ENCODE measurements at regions not wholly inside any gene's neighbourhood (a gene's known extent, or its start where the extent isn't known, plus 50 kb on each side); places are given as distances from the start of the nearest gene placed in this dataset.

DNA sequence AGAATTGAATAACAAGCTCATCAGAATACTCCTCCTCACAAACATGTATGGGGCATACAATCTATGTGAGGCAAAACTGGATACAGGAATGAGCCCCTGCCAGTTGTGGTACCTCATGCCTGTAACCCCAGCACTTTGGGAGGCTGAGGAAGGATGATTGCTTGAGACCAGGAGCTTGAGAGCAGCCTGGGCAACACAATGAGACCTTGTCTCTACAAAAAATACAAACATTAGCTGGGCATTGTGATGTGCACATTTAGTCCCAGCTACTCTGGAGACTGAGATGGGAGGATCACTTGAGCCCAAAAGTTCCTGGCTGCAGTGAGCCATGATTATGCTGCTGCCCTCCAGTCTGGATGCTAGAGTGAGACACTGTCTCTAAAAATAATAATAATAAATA lies 611.0 kb downstream of the NLGN4X start:
- no peak for TF ChIP-seq CTCF (IDR thresholded peaks at IDR 0.05 in 2 of 3, conservative IDR thresholded peaks at IDR 0.05 in 1 of 3; ENCODE audit: insufficient read depth in 2 of 3, low read depth in 1 of 3, low read length in 3 of 3)
- TF ChIP-seq ZNF644 (tag; IDR thresholded peaks at IDR 0.05; ENCODE audit: low read depth): no peak
- no peak for TF ChIP-seq ELK3 (CRISPR knock-in tag; IDR thresholded peaks at IDR 0.05)
- TF ChIP-seq SMC3 (conservative IDR thresholded peaks at IDR 0.05; ENCODE audit: insufficient read depth, low read depth, low read length): no peak
- TF ChIP-seq, protein P1, sequence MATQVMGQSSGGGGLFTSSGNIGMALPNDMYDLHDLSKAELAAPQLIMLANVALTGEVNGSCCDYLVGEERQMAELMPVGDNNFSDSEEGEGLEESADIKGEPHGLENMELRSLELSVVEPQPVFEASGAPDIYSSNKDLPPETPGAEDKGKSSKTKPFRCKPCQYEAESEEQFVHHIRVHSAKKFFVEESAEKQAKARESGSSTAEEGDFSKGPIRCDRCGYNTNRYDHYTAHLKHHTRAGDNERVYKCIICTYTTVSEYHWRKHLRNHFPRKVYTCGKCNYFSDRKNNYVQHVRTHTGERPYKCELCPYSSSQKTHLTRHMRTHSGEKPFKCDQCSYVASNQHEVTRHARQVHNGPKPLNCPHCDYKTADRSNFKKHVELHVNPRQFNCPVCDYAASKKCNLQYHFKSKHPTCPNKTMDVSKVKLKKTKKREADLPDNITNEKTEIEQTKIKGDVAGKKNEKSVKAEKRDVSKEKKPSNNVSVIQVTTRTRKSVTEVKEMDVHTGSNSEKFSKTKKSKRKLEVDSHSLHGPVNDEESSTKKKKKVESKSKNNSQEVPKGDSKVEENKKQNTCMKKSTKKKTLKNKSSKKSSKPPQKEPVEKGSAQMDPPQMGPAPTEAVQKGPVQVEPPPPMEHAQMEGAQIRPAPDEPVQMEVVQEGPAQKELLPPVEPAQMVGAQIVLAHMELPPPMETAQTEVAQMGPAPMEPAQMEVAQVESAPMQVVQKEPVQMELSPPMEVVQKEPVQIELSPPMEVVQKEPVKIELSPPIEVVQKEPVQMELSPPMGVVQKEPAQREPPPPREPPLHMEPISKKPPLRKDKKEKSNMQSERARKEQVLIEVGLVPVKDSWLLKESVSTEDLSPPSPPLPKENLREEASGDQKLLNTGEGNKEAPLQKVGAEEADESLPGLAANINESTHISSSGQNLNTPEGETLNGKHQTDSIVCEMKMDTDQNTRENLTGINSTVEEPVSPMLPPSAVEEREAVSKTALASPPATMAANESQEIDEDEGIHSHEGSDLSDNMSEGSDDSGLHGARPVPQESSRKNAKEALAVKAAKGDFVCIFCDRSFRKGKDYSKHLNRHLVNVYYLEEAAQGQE (IDR thresholded peaks at IDR 0.05; ENCODE audit: borderline replicate concordance): no peak
- TF ChIP-seq, protein P1 (CRISPR knock-in tag; IDR thresholded peaks at IDR 0.05; ENCODE audit: low read depth): no peak
- TF ChIP-seq TOE1 (IDR thresholded peaks at IDR 0.05; ENCODE audit: borderline replicate concordance): no peak
- no peak for TF ChIP-seq TOE1 (CRISPR knock-in tag; IDR thresholded peaks at IDR 0.05; ENCODE audit: borderline replicate concordance, low read depth)
- no peak for TF ChIP-seq BRCA1 (IDR thresholded peaks at IDR 0.05)
- TF ChIP-seq BRCA1 (CRISPR knock-in tag; IDR thresholded peaks at IDR 0.05): no peak
- TF ChIP-seq STAT5B (CRISPR knock-in tag; IDR thresholded peaks at IDR 0.05): no peak
- TF ChIP-seq, protein P2, sequence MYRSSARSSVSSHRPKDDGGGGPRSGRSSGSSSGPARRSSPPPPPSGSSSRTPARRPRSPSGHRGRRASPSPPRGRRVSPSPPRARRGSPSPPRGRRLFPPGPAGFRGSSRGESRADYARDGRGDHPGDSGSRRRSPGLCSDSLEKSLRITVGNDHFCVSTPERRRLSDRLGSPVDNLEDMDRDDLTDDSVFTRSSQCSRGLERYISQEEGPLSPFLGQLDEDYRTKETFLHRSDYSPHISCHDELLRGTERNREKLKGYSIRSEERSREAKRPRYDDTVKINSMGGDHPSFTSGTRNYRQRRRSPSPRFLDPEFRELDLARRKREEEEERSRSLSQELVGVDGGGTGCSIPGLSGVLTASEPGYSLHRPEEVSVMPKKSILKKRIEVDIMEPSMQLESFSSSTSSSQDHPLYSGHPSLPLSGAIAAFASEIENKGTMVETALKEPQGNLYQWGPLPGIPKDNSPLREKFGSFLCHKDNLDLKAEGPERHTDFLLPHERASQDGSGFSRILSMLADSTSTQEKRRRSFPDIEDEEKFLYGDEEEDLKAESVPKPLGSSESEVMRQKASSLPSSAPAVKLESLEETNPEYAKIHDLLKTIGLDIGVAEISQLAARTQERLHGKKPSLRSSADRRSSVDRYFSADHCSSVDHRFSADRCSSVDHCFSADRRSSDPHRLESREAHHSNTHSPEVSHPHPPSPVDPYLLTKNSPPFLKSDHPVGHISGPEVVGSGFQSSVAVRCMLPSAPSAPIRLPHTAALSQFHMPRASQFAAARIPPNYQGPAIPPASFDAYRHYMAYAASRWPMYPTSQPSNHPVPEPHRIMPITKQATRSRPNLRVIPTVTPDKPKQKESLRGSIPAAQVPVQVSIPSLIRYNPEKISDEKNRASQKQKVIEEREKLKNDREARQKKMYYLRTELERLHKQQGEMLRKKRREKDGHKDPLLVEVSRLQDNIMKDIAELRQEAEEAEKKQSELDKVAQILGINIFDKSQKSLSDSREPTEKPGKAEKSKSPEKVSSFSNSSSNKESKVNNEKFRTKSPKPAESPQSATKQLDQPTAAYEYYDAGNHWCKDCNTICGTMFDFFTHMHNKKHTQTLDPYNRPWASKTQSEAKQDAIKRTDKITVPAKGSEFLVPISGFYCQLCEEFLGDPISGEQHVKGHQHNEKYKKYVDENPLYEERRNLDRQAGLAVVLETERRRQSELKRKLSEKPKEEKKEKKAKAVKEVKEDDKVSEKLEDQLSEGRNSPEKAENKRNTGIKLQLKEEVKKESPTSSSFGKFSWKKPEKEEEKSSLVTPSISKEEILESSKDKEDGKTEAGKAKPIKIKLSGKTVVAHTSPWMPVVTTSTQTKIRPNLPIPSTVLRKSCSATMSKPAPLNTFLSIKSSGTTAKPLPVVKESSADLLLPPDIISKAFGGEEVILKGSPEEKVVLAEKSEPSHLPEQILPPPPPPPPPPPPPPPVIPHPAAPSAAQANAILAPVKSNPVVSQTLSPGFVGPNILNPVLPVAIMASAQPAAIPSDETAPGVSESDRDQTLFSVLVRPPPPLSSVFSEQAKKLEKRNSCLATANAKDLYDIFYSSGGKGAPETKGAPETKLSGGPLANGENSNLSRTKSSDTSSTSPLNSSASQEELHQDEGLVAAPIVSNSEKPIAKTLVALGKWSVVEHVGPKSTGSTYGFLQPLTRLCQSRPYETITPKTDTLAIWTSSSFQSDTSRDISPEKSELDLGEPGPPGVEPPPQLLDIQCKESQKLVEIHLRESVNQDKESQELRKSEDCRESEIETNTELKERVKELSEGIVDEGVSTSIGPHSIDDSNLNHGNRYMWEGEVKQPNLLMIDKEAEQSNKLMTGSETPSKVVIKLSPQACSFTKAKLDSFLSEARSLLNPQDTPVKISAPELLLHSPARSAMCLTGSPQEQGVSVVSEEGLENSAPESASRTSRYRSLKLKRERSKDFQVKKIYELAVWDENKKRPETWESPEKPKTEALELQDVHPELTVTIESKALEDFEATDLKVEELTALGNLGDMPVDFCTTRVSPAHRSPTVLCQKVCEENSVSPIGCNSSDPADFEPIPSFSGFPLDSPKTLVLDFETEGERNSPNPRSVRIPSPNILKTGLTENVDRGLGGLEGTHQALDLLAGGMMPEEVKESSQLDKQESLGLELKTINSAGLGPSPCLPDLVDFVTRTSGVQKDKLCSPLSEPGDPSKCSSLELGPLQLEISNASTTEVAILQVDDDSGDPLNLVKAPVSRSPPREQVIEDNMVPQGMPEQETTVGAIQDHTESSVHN (IDR thresholded peaks at IDR 0.05; ENCODE audit: borderline replicate concordance in 1 of 2, low read depth in 1 of 2): no peak
- TF ChIP-seq ZNF23 (CRISPR knock-in tag; IDR thresholded peaks at IDR 0.05): no peak
- no peak for TF ChIP-seq GTF2F1 (IDR thresholded peaks at IDR 0.05; ENCODE audit: low read depth, low read length)
- TF ChIP-seq FOXK1 (CRISPR knock-in tag; IDR thresholded peaks at IDR 0.05; ENCODE audit: borderline replicate concordance): no peak
